ENCODE measurements at regions not wholly inside any gene's neighbourhood (a gene's known extent, or its start where the extent isn't known, plus 50 kb on each side); places are given as distances from the start of the nearest gene placed in this dataset.
"Not testable (repeated sequence)": the region's sequence is repeated elsewhere in the genome, so short reads cannot be mapped to it uniquely, and the experiment has no call there.

DNA sequence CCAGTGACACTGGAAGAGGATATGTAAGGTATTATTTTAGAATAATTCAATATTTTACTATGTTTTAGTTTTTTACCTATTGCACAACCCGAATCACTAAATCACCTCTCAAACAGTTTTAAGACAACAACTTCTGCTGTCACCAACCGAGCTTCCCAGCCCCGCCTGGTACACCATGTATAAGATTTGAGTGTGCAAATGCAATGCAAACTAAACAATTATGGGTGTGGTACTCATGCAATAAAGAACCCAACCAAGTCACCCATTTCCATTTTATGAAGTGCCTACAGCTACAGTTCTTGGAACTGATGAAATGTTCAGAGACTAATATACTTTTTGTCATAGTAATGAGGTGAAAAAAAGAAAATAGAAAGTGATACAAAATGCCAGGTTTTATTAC, 256.2 kb downstream of the TAFA4 start:
- DNase-seq (ENCODE audit: low read depth), result no peak

DNA sequence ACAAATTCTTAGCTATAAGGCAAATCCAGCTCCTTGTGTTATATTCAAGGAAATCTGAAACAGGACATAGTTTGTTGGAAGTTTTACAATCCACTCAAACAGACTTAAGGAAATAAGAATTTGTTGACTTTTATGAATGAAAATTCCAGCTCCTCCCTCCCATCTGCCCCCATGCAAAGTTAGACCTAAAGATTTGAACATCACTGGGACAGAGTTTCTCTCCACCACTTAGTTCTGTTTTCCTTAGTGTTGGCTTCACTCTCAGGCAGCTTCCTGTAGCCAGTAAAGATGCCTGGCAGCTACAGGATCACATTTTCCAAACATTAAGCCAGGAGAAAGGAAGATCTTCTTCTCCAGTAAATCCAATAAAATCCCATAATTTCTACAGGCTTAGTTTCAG, 265.0 kb downstream of the TAFA4 start:
- DNase-seq (ENCODE audit: low read depth), result no peak

DNA sequence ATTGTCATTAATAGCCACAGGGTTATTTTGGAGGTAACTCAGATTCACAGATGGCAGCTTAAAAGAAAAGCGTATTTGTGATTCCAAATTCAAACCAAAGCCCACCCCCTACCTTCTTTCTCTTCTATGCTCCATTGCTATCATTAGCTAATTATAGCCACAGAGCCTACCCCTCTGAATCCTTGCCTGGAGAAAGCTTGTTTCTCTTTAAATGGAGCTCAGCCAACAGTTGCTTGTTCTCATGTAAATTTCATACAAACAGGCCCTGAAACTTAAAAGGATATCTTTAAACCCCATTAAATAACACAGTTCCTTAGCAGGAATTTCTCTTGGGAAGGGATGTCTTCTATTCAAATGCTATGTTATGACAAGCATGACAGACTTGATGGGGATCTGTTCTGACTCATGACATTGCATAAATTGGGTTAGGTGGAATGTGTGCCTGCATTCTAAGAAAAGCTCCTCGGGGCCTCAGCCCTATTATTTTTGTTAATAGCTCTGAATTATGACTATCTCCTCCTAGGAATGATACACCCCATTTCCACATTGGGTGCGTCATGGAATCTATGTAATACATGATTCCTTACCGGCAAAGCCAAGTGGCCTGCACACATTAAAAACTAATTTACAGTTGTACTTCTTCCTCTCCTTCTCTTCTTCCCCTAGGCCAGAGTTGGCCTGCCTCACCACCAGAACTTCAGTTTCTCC, 265.8 kb downstream of the TAFA4 start:
- no peak for DNase-seq (ENCODE audit: low read depth)

DNA sequence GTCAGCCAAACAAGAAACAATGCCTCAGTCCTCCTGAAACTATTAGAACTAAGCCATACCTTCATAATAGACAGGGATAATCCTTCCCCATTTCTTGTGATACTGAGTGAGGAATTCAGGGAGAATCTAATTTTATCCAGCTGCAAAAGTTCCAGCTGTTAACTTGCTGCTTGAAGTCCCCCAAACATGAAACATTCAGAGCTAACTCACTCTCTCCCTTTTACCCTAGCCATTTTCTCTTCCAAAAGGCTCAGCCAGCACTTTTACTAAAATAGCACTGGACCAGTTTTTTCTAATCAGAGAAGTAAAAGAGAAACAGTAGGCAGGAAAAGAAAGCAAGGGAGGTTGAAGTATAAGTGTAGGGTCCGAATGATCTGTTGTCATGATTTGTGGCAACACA, 268.1 kb downstream of the TAFA4 start:
- DNase-seq (ENCODE audit: low read depth), result no peak

DNA sequence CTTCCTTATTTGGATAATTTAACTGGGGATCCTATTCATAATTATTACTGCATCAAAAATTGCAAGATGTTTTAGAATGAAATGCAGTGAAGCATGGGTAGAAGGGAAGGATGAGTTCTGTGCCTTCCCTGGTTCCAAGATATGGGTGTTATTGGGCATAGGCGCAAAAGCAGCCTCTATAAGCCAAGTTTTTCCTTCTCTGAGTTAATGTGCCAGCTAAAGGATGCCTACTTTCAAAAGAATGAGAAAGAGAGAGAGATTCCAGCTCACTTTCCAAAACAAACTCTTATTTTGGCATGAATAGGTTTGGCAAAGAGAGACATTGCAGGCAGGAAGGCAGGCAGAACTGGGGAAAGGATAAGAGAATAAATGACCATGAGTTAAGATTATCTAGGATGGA, 270.2 kb downstream of the TAFA4 start:
- no peak for DNase-seq (ENCODE audit: low read depth)

DNA sequence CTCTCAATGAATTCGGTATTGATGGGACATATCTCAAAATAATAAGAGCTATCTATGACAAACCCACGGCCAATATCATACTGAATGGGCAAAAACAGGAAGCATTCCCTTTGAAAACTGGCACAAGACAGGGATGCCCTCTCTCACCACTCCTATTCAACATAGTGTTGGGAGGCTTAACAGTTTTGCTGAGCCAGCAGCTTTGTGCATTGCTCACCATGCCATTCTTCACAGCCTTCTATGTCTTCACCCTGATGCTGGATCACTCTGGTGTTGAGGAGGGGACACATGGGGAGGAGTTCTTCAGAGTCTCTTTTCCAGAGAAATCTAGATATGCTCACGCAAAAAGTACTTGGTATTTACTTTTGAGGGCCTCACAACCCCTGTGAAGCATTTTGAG, 281.7 kb downstream of the TAFA4 start:
- DNase-seq (ENCODE audit: low read depth), result not testable (repeated sequence)

DNA sequence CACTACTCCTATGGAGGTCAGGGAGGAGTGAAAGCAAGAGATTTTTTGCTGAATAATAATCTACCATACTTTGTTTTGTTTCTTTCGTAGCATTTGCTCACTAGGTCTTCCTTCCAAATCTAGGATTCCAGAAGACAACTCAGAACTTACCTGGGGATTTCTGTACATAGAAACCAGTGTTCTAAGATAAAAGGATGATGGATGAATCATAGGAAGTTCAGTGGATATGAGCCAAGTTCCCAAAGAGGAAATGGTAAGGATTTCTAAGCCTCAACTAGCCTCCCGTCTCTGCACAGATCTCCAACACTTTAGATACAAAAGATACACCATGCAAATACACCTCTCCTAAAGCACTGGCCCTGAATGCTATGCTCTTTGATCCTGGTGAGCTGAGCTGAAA, 283.9 kb downstream of the TAFA4 start:
- peak; percentile 14 for DNase-seq (ENCODE audit: low read depth)

DNA sequence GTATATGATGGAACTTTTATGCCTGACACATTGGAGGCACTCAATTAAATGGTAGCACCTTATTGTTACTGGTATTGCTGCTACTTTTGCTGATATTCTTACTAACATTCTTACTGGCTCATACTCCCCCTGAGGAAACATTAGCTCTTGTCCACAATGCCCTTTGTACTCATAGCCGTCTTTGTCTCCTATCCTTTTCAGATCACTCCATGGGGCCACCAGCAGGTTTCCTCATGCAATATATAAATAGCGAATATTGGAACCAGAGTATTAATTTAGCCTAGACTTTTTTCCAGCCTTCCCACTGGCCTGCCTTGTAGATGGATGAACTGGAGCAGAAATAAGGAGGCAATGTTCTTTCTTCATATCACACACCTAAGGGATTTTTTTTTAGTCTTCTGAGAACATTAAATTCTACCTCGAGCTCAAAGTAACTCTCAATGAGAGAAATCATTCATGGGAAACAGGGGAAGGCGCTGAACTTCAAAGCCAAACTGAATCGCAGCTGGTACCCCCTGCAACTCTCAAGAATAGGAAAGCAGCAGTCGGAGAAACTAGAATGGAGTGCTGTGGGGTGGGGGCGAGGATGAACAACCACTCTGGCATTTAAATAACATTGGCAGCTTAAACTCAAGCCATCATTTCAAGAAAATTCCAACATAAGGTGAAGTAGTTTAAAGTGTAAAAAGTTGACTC, 300.3 kb downstream of the TAFA4 start:
- DNase-seq (ENCODE audit: low read depth), result no peak

DNA sequence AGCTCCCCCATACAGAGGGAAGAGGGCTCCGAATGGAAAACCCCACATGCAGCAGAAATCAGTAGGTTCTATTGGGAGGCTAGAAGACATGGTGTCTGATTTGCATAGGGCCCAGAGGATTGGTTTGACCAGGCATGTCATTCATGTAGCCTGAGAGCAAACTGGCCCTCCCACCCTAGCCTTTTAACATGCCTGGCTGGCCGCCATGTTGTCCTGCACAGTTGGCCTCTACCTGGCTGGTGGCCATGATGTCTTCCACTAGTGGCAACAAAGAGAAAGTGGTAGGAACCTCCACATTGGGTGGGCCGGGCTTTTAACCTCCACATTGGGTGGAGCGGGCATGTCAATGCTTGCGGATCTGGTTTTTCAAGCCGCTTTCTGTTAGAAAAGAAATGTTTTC, 312.1 kb downstream of the TAFA4 start:
- peak; percentile 19 for DNase-seq (ENCODE audit: low read depth)

DNA sequence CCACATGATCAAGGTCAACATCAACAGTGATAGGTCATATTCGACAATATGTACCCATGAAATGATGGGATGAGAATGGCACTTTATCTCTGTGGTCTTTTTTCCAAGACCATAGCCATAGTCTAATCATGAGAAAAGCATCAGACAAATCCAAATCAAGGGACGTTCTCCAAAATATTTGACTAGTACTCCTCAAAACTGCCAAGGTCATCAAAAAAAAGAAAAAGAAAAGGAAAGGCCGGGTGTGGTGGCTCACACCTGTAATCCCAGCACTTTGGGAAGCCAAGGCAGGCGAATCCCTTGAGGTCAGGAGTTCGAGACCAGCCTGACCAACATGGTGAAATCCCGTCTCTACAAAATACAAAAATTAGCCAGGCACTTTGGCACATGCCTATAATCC, 318.3 kb downstream of the TAFA4 start:
- DNase-seq (ENCODE audit: low read depth), result no peak

DNA sequence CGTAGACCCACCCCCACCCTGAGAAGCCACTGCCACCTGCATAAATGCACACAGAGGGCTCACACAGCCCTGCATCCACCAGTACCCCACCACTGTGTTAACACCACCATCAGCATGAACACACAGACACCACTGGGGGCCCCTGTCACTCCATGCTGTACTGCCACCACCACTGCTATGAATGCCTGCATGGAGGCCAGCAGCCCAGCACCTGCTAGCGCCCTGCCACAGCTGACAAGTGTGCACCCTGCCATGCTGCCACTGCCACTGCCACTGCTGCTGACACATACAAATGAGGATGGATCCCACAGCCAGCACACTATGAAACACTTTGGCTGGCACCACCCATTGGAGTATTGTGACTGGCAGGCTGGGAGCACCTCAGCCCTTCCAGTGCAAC, 361.0 kb downstream of the TAFA4 start:
- no peak for DNase-seq (ENCODE audit: low read depth)

DNA sequence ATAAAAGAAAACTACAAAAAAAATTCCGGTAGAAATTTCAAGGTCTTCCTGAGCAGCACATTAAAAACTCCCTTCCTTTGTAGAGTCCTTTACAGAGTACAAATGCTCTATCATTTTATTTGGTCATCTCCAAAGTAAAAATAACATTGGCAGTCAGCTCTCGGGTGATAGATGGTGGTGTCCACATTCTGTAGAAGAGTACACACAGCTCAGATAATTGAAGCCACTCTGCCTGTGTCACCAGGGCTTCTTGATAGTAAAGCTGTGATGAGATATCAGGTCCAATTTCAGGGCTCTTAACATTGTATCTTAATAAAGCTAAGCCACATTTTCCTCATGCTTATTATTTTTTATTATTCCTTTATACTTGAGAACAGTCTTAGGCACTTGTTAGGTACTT, 371.6 kb downstream of the TAFA4 start:
- no peak for DNase-seq (ENCODE audit: low read depth)

DNA sequence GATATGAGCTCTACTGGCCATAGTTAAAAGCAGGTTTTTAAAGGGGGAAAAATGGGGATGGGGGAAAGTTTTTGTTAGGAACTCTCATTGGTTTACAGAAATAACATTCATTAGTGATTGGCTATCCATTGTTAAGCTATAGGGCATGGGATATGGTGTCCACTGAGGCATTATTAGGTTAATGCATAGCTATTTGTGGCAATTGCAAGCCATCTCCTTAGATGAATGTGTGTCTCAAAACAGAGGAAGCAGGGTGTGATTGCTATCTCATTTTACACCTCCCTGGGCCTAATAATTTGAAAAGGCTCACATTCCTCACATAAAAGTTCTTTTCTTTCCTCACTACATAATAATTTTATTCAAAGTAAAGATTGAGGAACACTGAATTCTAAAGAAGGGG, 396.6 kb downstream of the TAFA4 start:
- no peak for DNase-seq (ENCODE audit: low read depth)

DNA sequence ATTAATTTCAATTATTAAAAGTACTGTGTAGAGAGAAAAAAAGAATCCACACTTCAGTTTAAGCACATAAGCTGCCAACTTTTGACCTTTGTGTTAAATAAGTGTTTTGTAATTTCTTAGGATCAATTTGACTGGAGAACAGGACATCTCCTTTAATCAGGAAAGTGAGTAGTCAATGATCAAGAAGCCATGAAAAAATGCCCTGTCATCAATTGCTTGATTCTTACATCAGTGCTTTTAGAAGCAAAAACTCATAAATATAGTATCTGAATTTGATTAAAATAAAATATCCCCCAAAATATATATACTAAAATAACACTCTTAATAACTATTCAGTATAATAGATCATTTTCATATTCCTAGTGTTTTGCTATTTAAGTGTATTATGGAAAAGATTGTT, 409.0 kb downstream of the TAFA4 start:
- DNase-seq (ENCODE audit: low read depth), result no peak

DNA sequence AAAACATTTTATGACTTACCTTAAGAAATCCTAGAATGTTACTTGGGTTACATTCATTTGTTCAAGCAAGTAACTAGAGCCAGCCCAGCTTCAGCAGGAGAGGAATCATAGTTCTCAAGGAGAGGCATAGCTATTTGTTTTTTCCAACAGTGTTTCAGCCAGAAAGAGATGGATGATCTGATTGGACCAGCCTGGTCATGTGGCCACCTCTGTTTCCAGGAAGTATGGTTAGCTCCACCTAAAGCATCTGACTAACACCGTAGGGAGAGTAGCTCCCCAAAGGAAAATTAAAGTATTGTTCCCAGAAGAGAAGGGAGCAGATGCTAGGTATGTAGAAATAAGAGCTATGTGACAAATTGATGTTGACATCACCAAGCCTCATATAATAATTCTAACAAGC, 417.1 kb downstream of the TAFA4 start:
- DNase-seq (ENCODE audit: low read depth), result peak; percentile 7

DNA sequence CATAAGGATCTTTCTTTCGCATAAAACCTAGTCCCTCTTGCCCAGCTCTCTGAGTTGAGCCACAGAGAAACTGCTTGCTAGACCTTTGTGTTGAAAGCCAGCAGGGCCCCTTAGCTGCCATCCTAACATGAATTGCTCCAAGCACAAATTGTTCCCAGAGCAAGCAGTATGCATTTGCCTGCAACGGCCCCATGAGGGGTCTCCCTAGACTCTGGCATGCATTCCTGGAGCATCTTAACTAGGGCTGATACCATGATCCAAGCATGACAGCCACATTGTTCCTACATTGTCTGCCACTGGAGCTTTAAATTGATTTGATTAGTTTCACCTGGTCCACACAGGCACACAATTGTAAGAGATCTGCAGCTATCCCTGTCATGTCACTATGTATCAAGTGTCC, 428.1 kb downstream of the TAFA4 start:
- no peak for DNase-seq (ENCODE audit: low read depth)

DNA sequence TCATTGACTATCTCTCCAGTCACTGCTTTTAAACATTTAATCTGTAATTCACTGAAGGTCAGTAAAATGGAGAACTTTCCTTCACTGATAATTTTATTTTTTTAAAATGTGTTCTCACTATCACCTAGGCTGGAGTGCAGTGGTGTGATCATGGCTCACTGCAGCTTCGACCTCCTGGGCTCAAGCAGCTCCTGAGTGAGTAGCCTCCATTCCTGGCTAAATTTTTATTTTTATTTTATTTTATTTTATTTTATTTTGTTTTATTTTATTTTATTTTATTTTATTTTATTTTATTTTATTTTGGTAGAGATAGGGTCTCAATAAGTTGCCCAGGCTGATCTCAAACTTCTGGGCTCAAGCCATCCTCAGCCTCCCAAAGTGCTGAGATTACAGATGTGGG, 446.5 kb downstream of the TAFA4 start:
- not testable (repeated sequence) for DNase-seq (ENCODE audit: low read depth)

DNA sequence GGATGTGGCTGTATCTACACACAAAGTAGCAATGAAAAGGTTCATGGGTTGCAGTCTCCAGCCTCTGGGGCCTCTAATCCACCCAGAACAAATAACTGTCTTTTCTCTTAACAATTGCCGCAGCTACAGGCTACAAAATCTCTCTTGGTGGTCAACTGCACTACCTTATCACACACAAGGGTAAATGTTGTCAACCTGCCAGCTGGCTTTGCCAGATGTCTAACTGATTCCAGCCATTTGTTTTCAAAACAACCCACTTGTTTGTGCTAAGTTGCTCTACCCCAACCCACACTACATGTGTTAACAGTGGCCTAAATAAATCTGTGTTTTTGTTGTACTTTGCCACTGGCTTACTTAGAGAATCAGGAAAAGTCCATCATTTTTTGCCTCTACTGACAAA, 447.3 kb downstream of the TAFA4 start:
- DNase-seq (ENCODE audit: low read depth), result no peak

DNA sequence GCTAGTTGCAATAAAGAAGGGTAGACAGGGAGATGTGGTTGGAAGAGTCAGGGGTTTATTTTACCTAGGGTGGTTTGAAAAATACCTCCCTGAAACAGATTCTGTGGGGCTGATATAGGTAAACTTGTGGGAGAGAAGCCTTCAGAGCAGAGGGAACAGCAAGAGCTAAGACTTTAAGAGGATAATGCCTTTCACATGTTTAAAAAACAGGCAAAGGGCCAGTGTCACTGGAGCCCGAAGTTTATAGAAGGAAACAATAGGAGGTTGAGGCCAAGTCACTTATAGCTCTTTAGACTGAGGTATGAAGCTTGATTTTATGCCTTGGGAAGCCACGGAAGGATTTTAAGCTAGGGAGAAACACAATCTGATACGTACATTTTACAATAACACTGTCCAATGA, 448.7 kb downstream of the TAFA4 start:
- DNase-seq (ENCODE audit: low read depth), result no peak

DNA sequence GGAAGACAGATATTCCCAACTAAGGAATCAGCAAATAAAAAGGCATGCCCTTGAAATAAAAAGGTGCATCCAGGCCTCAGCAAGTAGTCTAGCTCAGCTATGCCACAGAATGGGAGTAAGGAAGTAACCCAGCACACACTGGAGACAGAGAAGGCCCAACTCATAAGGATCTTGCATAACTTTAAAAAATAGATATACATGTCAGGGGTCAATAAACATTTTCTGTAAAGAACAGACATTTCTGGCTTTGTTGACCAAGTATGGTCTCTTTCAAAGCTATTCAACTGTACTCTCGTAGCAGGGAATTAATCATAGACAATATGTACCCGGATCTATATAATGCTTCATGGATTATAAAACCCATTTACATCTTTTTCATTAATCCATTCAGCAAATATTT, 449.3 kb downstream of the TAFA4 start:
- DNase-seq (ENCODE audit: low read depth), result no peak

DNA sequence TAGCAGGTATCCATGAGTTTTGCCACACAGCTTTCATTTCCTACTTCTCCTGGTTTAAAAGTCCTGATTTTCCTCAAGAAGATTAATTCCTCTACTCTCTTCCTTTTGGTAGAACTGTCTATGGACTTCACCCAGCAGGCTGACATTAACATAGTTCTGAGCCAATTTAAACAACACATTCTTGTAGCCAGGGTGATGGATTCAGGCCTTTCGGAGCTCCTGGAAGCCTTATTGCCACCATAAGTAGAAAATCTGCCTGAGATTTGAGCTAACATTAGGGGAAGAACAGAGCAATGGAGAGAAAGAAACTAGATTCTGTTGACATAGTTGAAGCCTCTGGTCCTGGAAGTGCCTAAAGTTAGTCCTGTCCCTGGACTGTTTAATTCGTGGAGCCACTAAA, 449.8 kb downstream of the TAFA4 start:
- DNase-seq (ENCODE audit: low read depth), result no peak

DNA sequence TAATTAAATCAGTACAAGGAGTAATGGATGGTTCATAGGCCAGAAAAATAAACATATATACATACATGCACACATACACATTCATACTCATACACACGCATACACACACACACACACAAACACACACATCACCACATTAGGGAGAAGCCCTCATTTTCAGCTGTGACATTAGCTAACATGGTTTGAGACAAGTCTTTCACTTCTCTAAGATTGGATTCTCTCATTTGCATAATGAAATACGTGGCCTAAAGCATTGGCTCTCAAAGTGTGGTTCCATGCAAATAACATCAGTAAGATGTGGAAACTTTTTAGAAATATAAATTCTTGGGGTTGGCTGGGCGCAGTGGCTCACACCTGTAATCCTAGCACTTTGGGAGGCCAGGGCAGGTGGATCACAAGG, 452.6 kb downstream of the TAFA4 start:
- DNase-seq (ENCODE audit: low read depth), result no peak

DNA sequence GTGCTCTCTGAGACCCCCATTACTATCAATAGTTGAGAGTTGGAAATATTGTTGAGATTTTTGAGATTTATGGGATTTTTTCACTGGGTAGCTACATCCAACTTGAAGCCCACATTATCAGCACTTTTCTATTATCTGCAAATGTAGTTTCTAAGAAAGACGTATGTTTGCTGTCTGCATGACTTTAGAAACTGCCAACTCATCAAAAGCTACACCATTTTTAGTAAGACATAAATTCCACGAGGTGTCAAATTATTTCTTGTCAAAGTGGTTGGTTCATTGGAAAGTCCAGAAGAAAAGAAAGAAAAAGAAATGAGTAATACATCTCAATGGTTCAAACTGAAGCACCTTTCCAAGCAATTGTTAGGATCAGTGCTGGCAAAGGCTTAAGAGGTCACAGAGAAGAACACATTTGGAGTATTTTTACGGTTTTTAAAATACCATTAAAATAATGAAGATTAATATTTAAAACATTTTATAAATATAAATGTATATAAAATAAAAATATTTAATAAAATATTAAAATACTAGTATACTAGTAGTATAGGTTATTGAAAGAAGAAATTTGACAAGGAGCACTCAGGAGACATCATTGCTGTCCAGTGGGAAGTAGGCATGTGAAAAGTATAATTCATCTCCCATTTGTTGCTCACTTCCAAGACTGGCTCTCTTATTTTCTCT, 463.5 kb downstream of the TAFA4 start:
- DNase-seq (ENCODE audit: low read depth), result no peak
